ENCODE measurements at regions not wholly inside any gene's neighbourhood (a gene's known extent, or its start where the extent isn't known, plus 50 kb on each side); places are given as distances from the start of the nearest gene placed in this dataset.

GRCh38 chr7:125253452-125254190, 324.0 kb upstream of the POT1 start:
- Histone ChIP-seq H3K4me2 (ENCODE audit: control insufficient read depth, extremely low read depth, insufficient read depth, low read depth, low read length) (peak overlapping the region; percentile 68), H3K9ac (ENCODE audit: control insufficient read depth, extremely low read depth, insufficient read depth, low read length) (peak overlapping the region; percentile 57), H3K27me3 (ENCODE audit: control insufficient read depth, extremely low read depth, insufficient read depth, low read length) (no peaks in the 10 kb centered on the region), H2AFZ (ENCODE audit: control insufficient read depth, low read length) (peak overlapping the region; percentile 76), H3K4me3 (ENCODE audit: control insufficient read depth in 2 of 3, extremely low read depth in 1 of 3, insufficient read depth in 2 of 3, low read depth in 1 of 3, low read length in 3 of 3) (no peak overlapping the region), H3K36me3 (ENCODE audit: control insufficient read depth in 2 of 2, extremely low read depth in 1 of 2, insufficient read depth in 2 of 2, low read length in 2 of 2) (no peaks in the 10 kb centered on the region), H3K27ac (ENCODE audit: control insufficient read depth, insufficient read depth, low read length) (peak overlapping the region; percentile 72), H3K79me2 (ENCODE audit: control insufficient read depth, insufficient read depth, low read length) (no peaks in the 10 kb centered on the region), H3K4me1 (ENCODE audit: control insufficient read depth, extremely low read depth, insufficient read depth, low read length) (peaks cover 20% of the 10 kb centered on the region), H4K20me1 (ENCODE audit: control insufficient read depth, extremely low read depth, insufficient read depth, low read length) (no peaks in the 10 kb centered on the region), H3K9me1 (ENCODE audit: control insufficient read depth, extremely low read depth, insufficient read depth, low read length) (no peaks in the 10 kb centered on the region), H3K9me3 (ENCODE audit: control insufficient read depth, low read depth, low read length) (no peaks in the 10 kb centered on the region)
- DNase-seq (ENCODE audit: low read depth, low spot score) (peak; percentile 44), FAIRE-seq (peak; percentile 49)
- TF ChIP-seq CTCF (optimal IDR thresholded peaks at IDR 0.05 in 1 of 3, IDR thresholded peaks at IDR 0.05 in 1 of 3, conservative IDR thresholded peaks at IDR 0.05 in 1 of 3; ENCODE audit: extremely low read depth in 1 of 3, insufficient read depth in 2 of 3, low read length in 3 of 3) = no peak
- dilution Hi-C loops (cut with MboI; ENCODE audit: extremely low pct_ligation_motif_present, low sequenced_read_pairs) = no loop called here

GRCh38 chr7:125247514-125248098, 318.0 kb upstream of the POT1 start:
- H3K27ac ChIP-seq (ENCODE audit: control insufficient read depth, insufficient read depth, low read length) = no peak overlapping the region
- no peak for FAIRE-seq
- no peak overlapping the region for H3K9ac ChIP-seq (ENCODE audit: control insufficient read depth, extremely low read depth, insufficient read depth, low read length)
- no peaks in the 10 kb centered on the region for H3K9me1 ChIP-seq (ENCODE audit: control insufficient read depth, extremely low read depth, insufficient read depth, low read length)
- no peaks in the 10 kb centered on the region for H3K27me3 ChIP-seq (ENCODE audit: control insufficient read depth, extremely low read depth, insufficient read depth, low read length)
- no peaks in the 10 kb centered on the region for H3K79me2 ChIP-seq (ENCODE audit: control insufficient read depth, insufficient read depth, low read length)
- H3K36me3 ChIP-seq (ENCODE audit: control insufficient read depth in 2 of 2, extremely low read depth in 1 of 2, insufficient read depth in 2 of 2, low read length in 2 of 2) = no peaks in the 10 kb centered on the region
- H3K4me3 ChIP-seq (ENCODE audit: control insufficient read depth in 2 of 3, extremely low read depth in 1 of 3, insufficient read depth in 2 of 3, low read depth in 1 of 3, low read length in 3 of 3) = no peak overlapping the region
- dilution Hi-C loops (cut with MboI; ENCODE audit: extremely low pct_ligation_motif_present, low sequenced_read_pairs) = no loop called here
- no peak overlapping the region for H2AFZ ChIP-seq (ENCODE audit: control insufficient read depth, low read length)
- no peaks in the 10 kb centered on the region for H3K9me3 ChIP-seq (ENCODE audit: control insufficient read depth, low read depth, low read length)
- no peak for TF ChIP-seq EZH2 (IDR thresholded peaks at IDR 0.05; ENCODE audit: low read length)
- TF ChIP-seq CTCF (optimal IDR thresholded peaks at IDR 0.05 in 1 of 3, IDR thresholded peaks at IDR 0.05 in 1 of 3, conservative IDR thresholded peaks at IDR 0.05 in 1 of 3; ENCODE audit: extremely low read depth in 1 of 3, insufficient read depth in 2 of 3, low read length in 3 of 3) = no peak
- DNase-seq (ENCODE audit: low read depth, low spot score) = no peak
- no peaks in the 10 kb centered on the region for H3K4me1 ChIP-seq (ENCODE audit: control insufficient read depth, extremely low read depth, insufficient read depth, low read length)
- no peaks in the 10 kb centered on the region for H4K20me1 ChIP-seq (ENCODE audit: control insufficient read depth, extremely low read depth, insufficient read depth, low read length)
- H3K4me2 ChIP-seq (ENCODE audit: control insufficient read depth, extremely low read depth, insufficient read depth, low read depth, low read length) = no peak overlapping the region

Data from keratinocyte (primary cell).